CD4-positive, CD25-positive, alpha-beta regulatory T cell (primary cell): ENCODE measurements at regions not wholly inside any gene's neighbourhood (a gene's known extent, or its start where the extent isn't known, plus 50 kb on each side); places are given as distances from the start of the nearest gene placed in this dataset.
"Not testable (repeated sequence)": the region's sequence is repeated elsewhere in the genome, so short reads cannot be mapped to it uniquely, and the experiment has no call there.

Experiments used
- ATAC-seq, 2 donors: fragments of 150-1000 bp; cut with Tn5 transposase; one replicate each; pipeline ENCODE4 v1.10.0; 2021; ENCODE audit warnings: low read depth in 2 of 2, moderate number of reproducible peaks in 2 of 2, moderate library complexity in 1 of 2
- DNase-seq, 3 donors: peaks; one replicate each; pipeline versions ENCODE4 v3.0.0 to v3.0.0-alpha.2; 2012 to 2022; ENCODE audit warnings: mixed read lengths in 1 of 3
- H3K27ac ChIP-seq: one replicate; pipeline ENCODE4 v1.7.0; 2013; ENCODE audit warnings: mild to moderate bottlenecking, low read length; ENCODE audit not compliant: insufficient read depth, poor library complexity, severe bottlenecking
- H3K27me3 ChIP-seq: one replicate; pipeline ENCODE4 v1.7.0; 2013; ENCODE audit warnings: low read length; ENCODE audit not compliant: control insufficient read depth, insufficient read depth
- H3K36me3 ChIP-seq: one replicate; pipeline ENCODE4 v1.7.0; 2013; ENCODE audit warnings: mild to moderate bottlenecking, low read length, moderate library complexity; ENCODE audit not compliant: control insufficient read depth, insufficient read depth
- H3K4me1 ChIP-seq: 2 replicates; pipeline ENCODE4 v1.7.0; 2013; ENCODE audit warnings: mild to moderate bottlenecking, low read length; ENCODE audit not compliant: insufficient read depth, control insufficient read depth, poor library complexity, severe bottlenecking
- H3K4me3 ChIP-seq: one replicate; pipeline ENCODE4 v1.7.0; 2013; ENCODE audit warnings: low read depth, mild to moderate bottlenecking, low read length, moderate library complexity
- H3K9me3 ChIP-seq, 2 experiments: 1 replicate in 1 of 2; 2 replicates in 1 of 2; pipeline ENCODE4 v1.7.0; 2013; ENCODE audit warnings: low read length in 2 of 2, mild to moderate bottlenecking in 1 of 2, moderate library complexity in 1 of 2; ENCODE audit not compliant: control insufficient read depth in 2 of 2
- H3K27ac Mint-ChIP-seq, 3 donors: one replicate each; pipeline ENCODE4 v1.8.0; 2020 to 2022; ENCODE audit warnings: mild to moderate bottlenecking in 3 of 3, mixed read lengths in 3 of 3, moderate library complexity in 2 of 3
- H3K27me3 Mint-ChIP-seq: one replicate; pipeline ENCODE4 v1.8.0; 2022; ENCODE audit warnings: mild to moderate bottlenecking, mixed read lengths
- H3K36me3 Mint-ChIP-seq: one replicate; pipeline ENCODE4 v1.8.0; 2020; ENCODE audit warnings: mixed read lengths
- H3K4me1 Mint-ChIP-seq, 4 donors: one replicate each; pipeline ENCODE4 v1.8.0; 2020 to 2022; ENCODE audit warnings: mixed read lengths in 4 of 4, mild to moderate bottlenecking in 1 of 4
- H3K4me3 Mint-ChIP-seq, 4 donors: one replicate each; pipeline ENCODE4 v1.8.0; 2020 to 2022; ENCODE audit warnings: mild to moderate bottlenecking in 4 of 4, mixed read lengths in 4 of 4, moderate library complexity in 3 of 4
- H3K9me3 Mint-ChIP-seq, 7 donors: one replicate each; pipeline ENCODE4 v1.8.0; 2020 to 2022; ENCODE audit warnings: mixed read lengths in 7 of 7, mild to moderate bottlenecking in 3 of 7, moderate library complexity in 2 of 7

- DNase-seq (no peak), ATAC-seq (no peak)
- no peak overlapping the region for H3K4me3 Mint-ChIP-seq
- peaks cover 22% of the 10 kb centered on the region for H3K27me3 Mint-ChIP-seq
- Histone ChIP-seq H3K4me3 (no peak overlapping the region), H3K4me1 (no peaks in the 10 kb centered on the region), H3K36me3 (no peaks in the 10 kb centered on the region), H3K9me3 (no peaks in the 10 kb centered on the region), H3K27me3 (peaks cover 4% of the 10 kb centered on the region), H3K27ac (no peak overlapping the region)
- no peaks in the 10 kb centered on the region for H3K4me1 Mint-ChIP-seq
- no peaks in the 10 kb centered on the region for H3K36me3 Mint-ChIP-seq
- no peak overlapping the region for H3K27ac Mint-ChIP-seq
- peaks cover 0 to 5% (median 3%) of the 10 kb centered on the region in 7 donors for H3K9me3 Mint-ChIP-seq
These were observed 310.1 kb upstream of the HNRNPA3 start for GRCh38 chr2:176902454-176902853.

- H3K4me3 ChIP-seq, H3K4me3 Mint-ChIP-seq, ATAC-seq, H3K27me3 ChIP-seq, H3K4me1 ChIP-seq, H3K27ac ChIP-seq, H3K4me1 Mint-ChIP-seq, H3K9me3 ChIP-seq, H3K36me3 ChIP-seq, H3K27ac Mint-ChIP-seq, DNase-seq, H3K9me3 Mint-ChIP-seq, H3K36me3 Mint-ChIP-seq: not testable (repeated sequence)
- peaks cover 26% of the 10 kb centered on the region for H3K27me3 Mint-ChIP-seq
These were observed 308.5 kb upstream of the HNRNPA3 start for GRCh38 chr2:176904053-176904452.

GRCh38 chr2:176907341-176907740 lies 305.3 kb upstream of the HNRNPA3 start:
- no peaks in the 10 kb centered on the region for H3K9me3 ChIP-seq
- Mint-ChIP-seq H3K9me3 (peaks cover 0 to 3% (median 0%) of the 10 kb centered on the region in 7 donors), H3K27ac (no peak overlapping the region), H3K4me3 (no peak overlapping the region), H3K27me3 (peaks cover 27% of the 10 kb centered on the region), H3K4me1 (peaks cover 0 to 1% (median 0%) of the 10 kb centered on the region in 4 donors), H3K36me3 (no peaks in the 10 kb centered on the region)
- H3K36me3 ChIP-seq, result no peaks in the 10 kb centered on the region
- H3K4me1 ChIP-seq, result no peaks in the 10 kb centered on the region
- H3K4me3 ChIP-seq, result no peak overlapping the region
- H3K27me3 ChIP-seq, result peaks cover 6% of the 10 kb centered on the region
- H3K27ac ChIP-seq, result no peak overlapping the region
- ATAC-seq (no peak), DNase-seq (no peak)

GRCh38 chr2:176910828-176911227 lies 301.8 kb upstream of the HNRNPA3 start:
- ATAC-seq, result no peak
- no peaks in the 10 kb centered on the region for H3K9me3 ChIP-seq
- peaks cover 8% of the 10 kb centered on the region for H3K27me3 ChIP-seq
- peaks cover 0 to 1% (median 0%) of the 10 kb centered on the region in 4 donors for H3K4me1 Mint-ChIP-seq
- no peaks in the 10 kb centered on the region for H3K36me3 ChIP-seq
- no peak overlapping the region for H3K4me3 ChIP-seq
- no peak for DNase-seq
- H3K4me1 ChIP-seq, result no peaks in the 10 kb centered on the region
- H3K4me3 Mint-ChIP-seq, result no peak overlapping the region
- H3K27me3 Mint-ChIP-seq, result peaks cover 41% of the 10 kb centered on the region
- no peak overlapping the region for H3K27ac Mint-ChIP-seq
- no peaks in the 10 kb centered on the region for H3K36me3 Mint-ChIP-seq
- H3K9me3 Mint-ChIP-seq, result no peaks in the 10 kb centered on the region
- no peak overlapping the region for H3K27ac ChIP-seq

GRCh38 chr2:176913955-176914354 lies 298.6 kb upstream of the HNRNPA3 start:
- no peak overlapping the region for H3K4me3 Mint-ChIP-seq
- Histone ChIP-seq H3K9me3 (no peaks in the 10 kb centered on the region), H3K27ac (no peak overlapping the region), H3K27me3 (peaks cover 8% of the 10 kb centered on the region), H3K4me3 (no peak overlapping the region), H3K4me1 (no peaks in the 10 kb centered on the region), H3K36me3 (no peaks in the 10 kb centered on the region)
- H3K27me3 Mint-ChIP-seq, result peaks cover 36% of the 10 kb centered on the region
- ATAC-seq, result no peak
- DNase-seq, result no peak
- peaks cover 0 to 1% (median 0%) of the 10 kb centered on the region in 4 donors for H3K4me1 Mint-ChIP-seq
- no peaks in the 10 kb centered on the region for H3K9me3 Mint-ChIP-seq
- H3K27ac Mint-ChIP-seq, result no peak overlapping the region
- H3K36me3 Mint-ChIP-seq, result no peaks in the 10 kb centered on the region

- DNase-seq, result no peak
- no peak for ATAC-seq
- no peaks in the 10 kb centered on the region for H3K36me3 ChIP-seq
- no peaks in the 10 kb centered on the region for H3K9me3 ChIP-seq
- H3K4me3 ChIP-seq, result no peak overlapping the region
- Mint-ChIP-seq H3K4me1 (peaks cover 0 to 1% (median 0%) of the 10 kb centered on the region in 4 donors), H3K27me3 (peaks cover 36% of the 10 kb centered on the region), H3K4me3 (no peak overlapping the region), H3K36me3 (no peaks in the 10 kb centered on the region), H3K27ac (no peak overlapping the region), H3K9me3 (no peaks in the 10 kb centered on the region)
- peaks cover 9% of the 10 kb centered on the region for H3K27me3 ChIP-seq
- no peaks in the 10 kb centered on the region for H3K4me1 ChIP-seq
- H3K27ac ChIP-seq, result no peak overlapping the region
These were observed 298.2 kb upstream of the HNRNPA3 start for GRCh38 chr2:176914371-176914770.

- not testable (repeated sequence) for H3K4me3 ChIP-seq, H3K9me3 Mint-ChIP-seq, H3K27ac ChIP-seq, H3K36me3 ChIP-seq, H3K4me1 ChIP-seq, ATAC-seq, H3K27ac Mint-ChIP-seq, H3K9me3 ChIP-seq, H3K4me3 Mint-ChIP-seq, H3K4me1 Mint-ChIP-seq, H3K36me3 Mint-ChIP-seq, DNase-seq, H3K27me3 ChIP-seq
- peaks cover 13% of the 10 kb centered on the region for H3K27me3 Mint-ChIP-seq
These were observed 290.0 kb upstream of the HNRNPA3 start for GRCh38 chr2:176922545-176922944.

GRCh38 chr2:176923205-176923604 lies 289.4 kb upstream of the HNRNPA3 start:
- H3K27ac Mint-ChIP-seq, result no peak overlapping the region
- peaks cover 13% of the 10 kb centered on the region for H3K27me3 Mint-ChIP-seq
- no peak overlapping the region for H3K27ac ChIP-seq
- ATAC-seq, result no peak
- no peaks in the 10 kb centered on the region for H3K4me1 ChIP-seq
- DNase-seq, result no peak
- H3K36me3 ChIP-seq, result no peaks in the 10 kb centered on the region
- no peaks in the 10 kb centered on the region for H3K9me3 ChIP-seq
- no peak overlapping the region for H3K4me3 ChIP-seq
- peaks cover 0 to 8% (median 2%) of the 10 kb centered on the region in 7 donors for H3K9me3 Mint-ChIP-seq
- H3K4me3 Mint-ChIP-seq, result no peak overlapping the region
- no peaks in the 10 kb centered on the region for H3K4me1 Mint-ChIP-seq
- H3K36me3 Mint-ChIP-seq, result no peaks in the 10 kb centered on the region
- peaks cover 7% of the 10 kb centered on the region for H3K27me3 ChIP-seq
